ENCODE measurements at regions not wholly inside any gene's neighbourhood (a gene's known extent, or its start where the extent isn't known, plus 50 kb on each side); places are given as distances from the start of the nearest gene placed in this dataset.
A peak's percentile ranks its signal among the peaks of the same experiment; 100 is the strongest.

DNA sequence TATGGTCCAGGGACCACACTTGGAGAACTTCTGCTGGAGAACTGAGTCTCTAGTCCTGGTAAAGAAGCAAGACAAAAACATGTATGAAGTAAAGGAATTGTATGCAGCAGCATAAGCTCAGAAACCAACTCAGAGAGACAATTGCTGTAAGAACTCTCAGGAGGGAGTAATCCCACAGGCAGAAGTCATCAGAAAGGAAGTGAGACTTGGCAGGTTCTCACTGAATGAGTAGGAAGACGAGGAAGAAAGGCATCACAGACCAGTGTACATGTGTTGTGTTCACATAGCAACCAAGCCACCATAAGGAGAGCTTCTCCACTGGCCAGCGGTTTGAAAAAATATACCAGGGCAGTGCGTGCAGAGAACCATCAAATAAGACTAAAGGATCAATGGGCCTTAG is 57.9 kb upstream of the FST start:
- TF ChIP-seq POLR2A (IDR thresholded peaks at IDR 0.05), result no peak
- TF ChIP-seq, protein P1, sequence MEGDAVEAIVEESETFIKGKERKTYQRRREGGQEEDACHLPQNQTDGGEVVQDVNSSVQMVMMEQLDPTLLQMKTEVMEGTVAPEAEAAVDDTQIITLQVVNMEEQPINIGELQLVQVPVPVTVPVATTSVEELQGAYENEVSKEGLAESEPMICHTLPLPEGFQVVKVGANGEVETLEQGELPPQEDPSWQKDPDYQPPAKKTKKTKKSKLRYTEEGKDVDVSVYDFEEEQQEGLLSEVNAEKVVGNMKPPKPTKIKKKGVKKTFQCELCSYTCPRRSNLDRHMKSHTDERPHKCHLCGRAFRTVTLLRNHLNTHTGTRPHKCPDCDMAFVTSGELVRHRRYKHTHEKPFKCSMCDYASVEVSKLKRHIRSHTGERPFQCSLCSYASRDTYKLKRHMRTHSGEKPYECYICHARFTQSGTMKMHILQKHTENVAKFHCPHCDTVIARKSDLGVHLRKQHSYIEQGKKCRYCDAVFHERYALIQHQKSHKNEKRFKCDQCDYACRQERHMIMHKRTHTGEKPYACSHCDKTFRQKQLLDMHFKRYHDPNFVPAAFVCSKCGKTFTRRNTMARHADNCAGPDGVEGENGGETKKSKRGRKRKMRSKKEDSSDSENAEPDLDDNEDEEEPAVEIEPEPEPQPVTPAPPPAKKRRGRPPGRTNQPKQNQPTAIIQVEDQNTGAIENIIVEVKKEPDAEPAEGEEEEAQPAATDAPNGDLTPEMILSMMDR (IDR thresholded peaks at IDR 0.05), result no peak
- no peak for DNase-seq
- Histone ChIP-seq H3K9me3 (no peaks in the 10 kb centered on the region), H3K36me3 (no peaks in the 10 kb centered on the region), H3K4me3 (no peak overlapping the region), H3K4me1 (no peaks in the 10 kb centered on the region), H3K27ac (no peak overlapping the region), H3K27me3 (no peaks in the 10 kb centered on the region)
- intact Hi-C loops (cut with DNase I), result no loop called here
- ATAC-seq, result peak in 2 of 4 donors; percentile 23 to 34
- WGBS (ENCODE audit: insufficient coverage, low coverage, low lambda C conversion rate, missing lambda C conversion rate), result 71% methylated on average over 3 of the region's 3 CpGs

DNA sequence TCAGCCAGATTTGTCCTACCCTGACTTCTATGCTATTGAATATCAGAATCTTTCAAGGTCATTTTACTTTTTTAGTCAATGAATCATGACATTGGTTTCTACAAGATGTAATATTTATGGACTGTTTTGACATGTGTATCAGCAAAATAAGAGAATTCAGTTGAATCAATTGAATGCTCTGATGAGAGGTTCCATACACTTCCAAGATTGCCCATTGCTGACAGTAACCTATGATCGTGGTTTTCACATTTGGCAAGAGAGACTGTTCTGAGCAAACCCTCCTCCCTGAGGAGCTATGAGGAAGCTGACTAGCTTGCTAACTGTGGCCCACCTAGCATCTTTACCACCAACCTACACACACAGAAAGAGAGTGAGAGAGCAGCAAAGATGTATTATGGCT is 56.7 kb upstream of the FST start:
- intact Hi-C loops (cut with DNase I), result no loop called here
- Histone ChIP-seq H3K4me3 (no peak overlapping the region), H3K27ac (no peak overlapping the region), H3K36me3 (no peaks in the 10 kb centered on the region), H3K27me3 (no peaks in the 10 kb centered on the region), H3K9me3 (no peaks in the 10 kb centered on the region), H3K4me1 (no peaks in the 10 kb centered on the region)
- DNase-seq (no peak), ATAC-seq (no peak)
- TF ChIP-seq POLR2A (IDR thresholded peaks at IDR 0.05), result no peak
- 67% methylated on average over 1 of the region's 1 CpG for WGBS (ENCODE audit: insufficient coverage, low coverage, low lambda C conversion rate, missing lambda C conversion rate)

DNA sequence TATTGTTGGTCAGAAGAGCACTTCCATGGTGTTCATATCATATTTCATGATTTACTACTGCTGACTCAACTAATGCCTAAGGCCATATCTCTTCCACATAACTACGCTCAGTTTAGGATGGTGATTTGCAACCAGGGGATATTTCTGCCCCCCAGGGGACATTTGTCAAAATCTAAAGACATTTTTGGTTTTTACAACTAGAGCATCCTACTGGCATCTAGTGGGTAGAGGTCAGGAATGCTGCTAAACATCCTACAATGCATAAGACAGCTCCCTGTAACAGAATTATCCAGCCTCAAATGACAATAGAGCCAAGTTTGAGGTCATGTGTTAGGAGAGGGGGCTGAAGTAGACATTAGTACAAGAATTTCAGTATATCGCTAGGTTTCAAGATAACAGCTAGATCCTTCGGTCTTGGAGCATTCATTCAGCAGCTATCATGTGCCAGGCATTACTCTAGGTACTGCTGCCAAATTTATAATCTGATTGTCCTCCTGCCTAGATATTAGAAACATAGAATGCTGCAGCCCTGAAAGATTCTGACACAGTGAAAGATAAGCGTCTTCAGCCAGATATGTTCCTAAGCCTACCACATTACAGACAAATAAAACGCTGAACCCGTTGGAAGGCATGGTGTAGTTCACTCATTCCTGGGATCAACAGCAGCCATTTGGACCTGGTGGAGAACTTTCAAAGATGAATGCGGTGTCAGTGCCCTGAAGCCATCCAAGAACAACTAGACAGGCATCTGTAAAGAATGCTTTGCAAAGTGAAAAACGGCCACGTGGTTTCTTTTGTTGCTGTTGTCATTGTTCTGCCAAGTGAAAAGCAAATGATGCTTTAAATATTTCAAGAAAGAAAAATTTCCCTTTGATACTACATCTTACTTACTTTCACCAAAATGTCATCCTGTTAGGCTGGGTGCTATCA is 55.5 kb upstream of the FST start:
- Histone ChIP-seq H3K9me3 (no peaks in the 10 kb centered on the region), H3K4me3 (no peak overlapping the region), H3K27me3 (no peaks in the 10 kb centered on the region), H3K4me1 (no peaks in the 10 kb centered on the region), H3K36me3 (no peaks in the 10 kb centered on the region), H3K27ac (no peak overlapping the region)
- intact Hi-C loops (cut with DNase I), result no loop called here
- WGBS (ENCODE audit: insufficient coverage, low coverage, low lambda C conversion rate, missing lambda C conversion rate), result 57% methylated on average over 6 of the region's 9 CpGs
- ATAC-seq (no peak), DNase-seq (no peak)
- no peak for TF ChIP-seq POLR2A (IDR thresholded peaks at IDR 0.05)

DNA sequence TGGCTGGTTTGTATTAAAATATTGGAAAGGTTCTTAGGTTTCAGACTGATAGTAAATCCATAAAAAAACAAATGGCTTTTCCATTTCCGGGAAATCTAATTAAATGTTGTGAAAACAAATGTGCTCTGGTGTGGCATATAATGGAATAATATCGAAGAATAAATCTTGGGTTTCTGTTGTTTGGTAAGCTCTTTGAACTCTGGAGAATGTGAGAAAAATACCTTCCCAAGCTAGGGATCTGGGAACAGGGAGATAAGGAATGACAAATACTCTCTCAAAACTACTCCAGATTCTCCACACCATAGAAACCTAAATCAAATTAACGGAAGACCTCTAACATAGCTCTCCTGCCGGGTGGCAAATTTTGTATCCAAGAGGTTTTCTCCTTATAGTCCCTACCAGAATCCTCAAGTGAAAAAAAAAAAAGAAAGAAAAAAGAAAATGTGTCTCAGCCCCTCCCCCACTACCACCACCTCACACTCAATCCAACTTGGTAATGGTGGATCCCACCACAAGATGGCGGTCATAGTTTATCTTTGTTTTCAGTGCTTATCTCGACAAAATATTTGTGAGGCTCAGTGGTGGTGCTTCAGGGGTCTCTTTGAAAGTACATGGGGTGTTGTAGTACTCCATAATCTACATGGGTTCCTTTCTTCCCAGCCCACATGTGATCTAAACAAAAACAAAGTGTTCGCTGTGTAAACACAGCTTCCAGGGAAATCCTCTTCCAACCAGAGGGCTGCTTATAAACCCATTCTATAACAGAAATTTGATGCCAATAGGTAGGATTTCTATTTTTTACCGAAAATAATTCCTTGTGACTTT is 54.5 kb upstream of the FST start:
- Histone ChIP-seq H3K36me3 (no peaks in the 10 kb centered on the region), H3K27me3 (no peaks in the 10 kb centered on the region), H3K4me3 (no peak overlapping the region), H3K4me1 (peaks cover 0 to 3% (median 2%) of the 10 kb centered on the region in 4 donors), H3K27ac (no peak overlapping the region), H3K9me3 (no peaks in the 10 kb centered on the region)
- 42% methylated on average over 8 of the region's 8 CpGs for WGBS (ENCODE audit: insufficient coverage, low coverage, low lambda C conversion rate, missing lambda C conversion rate)
- ATAC-seq, result peak; percentile 69 to 76 (median 74)
- intact Hi-C loops (cut with DNase I), result no loop called here
- peak in 1 of 3 donors; percentile 47 for DNase-seq
- TF ChIP-seq, protein P1 (IDR thresholded peaks at IDR 0.05), result peak; percentile 36 to 61 (median 50)
- TF ChIP-seq POLR2A (IDR thresholded peaks at IDR 0.05), result no peak

DNA sequence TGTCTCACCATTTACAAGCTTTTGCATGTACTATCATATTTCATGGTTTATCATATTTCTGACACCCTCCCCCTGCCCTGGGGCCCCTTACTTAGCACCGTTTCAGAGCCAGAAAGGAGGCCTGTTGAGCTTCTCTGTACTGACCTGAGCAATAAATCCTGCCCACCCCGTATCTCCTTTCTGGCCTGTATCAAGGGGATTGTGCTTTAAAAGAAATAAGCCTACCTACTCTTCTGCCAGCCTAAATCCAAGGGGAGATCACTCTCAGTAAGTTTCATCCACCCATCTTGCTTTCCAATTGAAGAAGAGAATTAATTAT is 54.0 kb upstream of the FST start:
- H3K4me1 ChIP-seq, result peaks cover 0 to 7% (median 3%) of the 10 kb centered on the region in 4 donors
- H3K27me3 ChIP-seq, result no peaks in the 10 kb centered on the region
- no peak for TF ChIP-seq POLR2A (IDR thresholded peaks at IDR 0.05)
- TF ChIP-seq, protein P1 (IDR thresholded peaks at IDR 0.05), result no peak
- no peaks in the 10 kb centered on the region for H3K36me3 ChIP-seq
- DNase-seq, result no peak
- 76% methylated on average over 2 of the region's 2 CpGs for WGBS (ENCODE audit: insufficient coverage, low coverage, low lambda C conversion rate, missing lambda C conversion rate)
- no peak overlapping the region for H3K27ac ChIP-seq
- H3K9me3 ChIP-seq, result no peaks in the 10 kb centered on the region
- no peak overlapping the region for H3K4me3 ChIP-seq
- no peak for ATAC-seq
- intact Hi-C loops (cut with DNase I), result no loop called here

All from right lobe of liver (tissue), 6 donors.